ENCODE measurements at regions not wholly inside any gene's neighbourhood (a gene's known extent, or its start where the extent isn't known, plus 50 kb on each side); places are given as distances from the start of the nearest gene placed in this dataset.

GRCh38 chr11:112882494-112883381 is 78.5 kb upstream of the NCAM1 start:
- no peak for FAIRE-seq

- FAIRE-seq: no peak
Observed at GRCh38 chr11:112884012-112884767, 77.0 kb upstream of the NCAM1 start.

GRCh38 chr11:112885744-112886433 is 75.3 kb upstream of the NCAM1 start:
- FAIRE-seq: no peak

- no peak for FAIRE-seq
Observed at GRCh38 chr11:112886434-112887370, 74.5 kb upstream of the NCAM1 start.

- no peak for FAIRE-seq
Observed at GRCh38 chr11:112889446-112889845, 71.8 kb upstream of the NCAM1 start.

GRCh38 chr11:112899235-112900006 is 61.8 kb upstream of the NCAM1 start:
- FAIRE-seq: no peak

- no peak for FAIRE-seq
Observed at GRCh38 chr11:112901924-112902323, 59.3 kb upstream of the NCAM1 start.

GRCh38 chr11:112902361-112903011 is 58.7 kb upstream of the NCAM1 start:
- FAIRE-seq: no peak

- FAIRE-seq: no peak
Observed at GRCh38 chr11:112903340-112903739, 57.9 kb upstream of the NCAM1 start.

- no peak for FAIRE-seq
Observed at GRCh38 chr11:112911124-112911523, 50.1 kb upstream of the NCAM1 start.
